ENCODE measurements at regions not wholly inside any gene's neighbourhood (a gene's known extent, or its start where the extent isn't known, plus 50 kb on each side); places are given as distances from the start of the nearest gene placed in this dataset.
"Not testable (repeated sequence)": the region's sequence is repeated elsewhere in the genome, so short reads cannot be mapped to it uniquely, and the experiment has no call there.

GRCh38 chr13:38072696-38073095, 203.1 kb upstream of the TRPC4 start:
- no peaks in the 10 kb centered on the region for H3K27me3 ChIP-seq
- no peak for DNase-seq (ENCODE audit: low spot score)
- no peak for TF ChIP-seq CTCF (IDR thresholded peaks at IDR 0.05)
- H3K27ac ChIP-seq, result no peak overlapping the region
- H3K4me3 ChIP-seq, result no peak overlapping the region
- H3K4me1 ChIP-seq, result no peaks in the 10 kb centered on the region
- H3K9me3 ChIP-seq, result no peaks in the 10 kb centered on the region
- H3K36me3 ChIP-seq, result no peaks in the 10 kb centered on the region

- not testable (repeated sequence) for H3K27me3 ChIP-seq; H3K27ac ChIP-seq; H3K4me3 ChIP-seq; H3K9me3 ChIP-seq; DNase-seq (ENCODE audit: low spot score); H3K36me3 ChIP-seq; H3K4me1 ChIP-seq
These were observed 201.8 kb upstream of the TRPC4 start for GRCh38 chr13:38071340-38071739.

- no peak for DNase-seq (ENCODE audit: low spot score)
- H3K27ac ChIP-seq, result no peak overlapping the region
- no peaks in the 10 kb centered on the region for H3K4me1 ChIP-seq
- no peaks in the 10 kb centered on the region for H3K27me3 ChIP-seq
- H3K9me3 ChIP-seq, result no peaks in the 10 kb centered on the region
- H3K4me3 ChIP-seq, result no peak overlapping the region
- no peaks in the 10 kb centered on the region for H3K36me3 ChIP-seq
- TF ChIP-seq CTCF (IDR thresholded peaks at IDR 0.05), result no peak
These were observed 184.3 kb upstream of the TRPC4 start for GRCh38 chr13:38053896-38054295.

- H3K4me3 ChIP-seq, result no peak overlapping the region
- no peaks in the 10 kb centered on the region for H3K27me3 ChIP-seq
- no peak for TF ChIP-seq CTCF (IDR thresholded peaks at IDR 0.05)
- DNase-seq (ENCODE audit: low spot score), result no peak
- H3K36me3 ChIP-seq, result no peaks in the 10 kb centered on the region
- no peaks in the 10 kb centered on the region for H3K4me1 ChIP-seq
- no peak overlapping the region for H3K27ac ChIP-seq
- no peaks in the 10 kb centered on the region for H3K9me3 ChIP-seq
These were observed 176.4 kb upstream of the TRPC4 start for GRCh38 chr13:38046049-38046376.

GRCh38 chr13:38045278-38046048, 175.9 kb upstream of the TRPC4 start:
- Histone ChIP-seq H3K9me3 (no peaks in the 10 kb centered on the region), H3K27ac (no peak overlapping the region), H3K4me1 (no peaks in the 10 kb centered on the region), H3K36me3 (no peaks in the 10 kb centered on the region), H3K27me3 (no peaks in the 10 kb centered on the region), H3K4me3 (no peak overlapping the region)
- no peak for DNase-seq (ENCODE audit: low spot score)
- TF ChIP-seq CTCF (IDR thresholded peaks at IDR 0.05), result peak in 1 of 2 donors; percentile 16

- Histone ChIP-seq H3K9me3 (no peaks in the 10 kb centered on the region), H3K27ac (no peak overlapping the region), H3K27me3 (no peaks in the 10 kb centered on the region), H3K4me3 (no peak overlapping the region), H3K36me3 (no peaks in the 10 kb centered on the region), H3K4me1 (no peaks in the 10 kb centered on the region)
- TF ChIP-seq CTCF (IDR thresholded peaks at IDR 0.05), result no peak
- DNase-seq (ENCODE audit: low spot score), result no peak
These were observed 174.5 kb upstream of the TRPC4 start for GRCh38 chr13:38044067-38044466.

Data from right atrium auricular region (tissue), 2 donors.